GM18909 (cell line): ENCODE measurements at regions not wholly inside any gene's neighbourhood (a gene's known extent, or its start where the extent isn't known, plus 50 kb on each side); places are given as distances from the start of the nearest gene placed in this dataset.
A peak's percentile ranks its signal among the peaks of the same experiment; 100 is the strongest.

Experiments used
- ATAC-seq: cut with Tn5 transposase; IDR thresholded peaks from one replicate; pipeline ENCODE4 v1.9.1; 2021; ENCODE audit warnings: mild to moderate bottlenecking; ENCODE audit not compliant: unreplicated experiment, poor library complexity

DNA sequence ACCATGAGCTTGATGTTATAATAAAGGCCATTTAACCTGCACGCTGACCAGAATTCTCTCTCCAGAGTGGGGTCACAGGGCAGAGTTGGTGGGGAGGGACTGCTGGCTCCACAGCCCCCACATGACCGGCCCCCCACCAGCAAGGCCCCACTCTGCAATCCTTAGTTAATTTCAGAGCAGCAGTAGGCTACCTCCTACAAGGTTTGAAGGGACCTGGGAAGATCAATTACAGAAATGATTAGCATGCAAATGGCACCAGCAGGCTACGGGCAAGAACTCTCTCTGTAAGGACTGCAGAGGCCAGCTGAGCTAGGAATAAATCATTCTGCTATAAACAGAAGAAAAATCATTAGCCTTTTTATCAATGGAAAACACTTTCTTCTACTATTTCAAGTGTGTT lies 135.3 kb downstream of the C1D start:
- no peak for ATAC-seq

DNA sequence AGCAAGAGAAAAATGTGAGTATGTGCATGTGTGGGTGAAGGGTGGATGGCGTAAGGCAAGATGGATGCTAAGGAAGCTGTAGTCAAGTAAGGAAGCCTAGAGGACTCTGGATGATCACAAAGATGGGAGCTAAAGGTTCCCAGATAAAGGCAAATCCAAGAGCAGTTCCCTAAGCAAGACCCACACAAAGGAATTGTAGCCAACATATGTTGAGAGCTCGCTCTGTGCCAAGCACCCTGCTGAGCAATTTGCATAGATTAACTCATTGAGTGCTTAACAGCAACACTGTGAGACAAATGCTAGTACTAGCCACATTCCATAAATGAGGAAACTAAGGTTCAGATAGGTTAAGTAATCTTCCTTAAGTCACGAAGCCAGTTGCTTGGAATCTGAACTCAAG lies 132.6 kb downstream of the C1D start:
- ATAC-seq: no peak

DNA sequence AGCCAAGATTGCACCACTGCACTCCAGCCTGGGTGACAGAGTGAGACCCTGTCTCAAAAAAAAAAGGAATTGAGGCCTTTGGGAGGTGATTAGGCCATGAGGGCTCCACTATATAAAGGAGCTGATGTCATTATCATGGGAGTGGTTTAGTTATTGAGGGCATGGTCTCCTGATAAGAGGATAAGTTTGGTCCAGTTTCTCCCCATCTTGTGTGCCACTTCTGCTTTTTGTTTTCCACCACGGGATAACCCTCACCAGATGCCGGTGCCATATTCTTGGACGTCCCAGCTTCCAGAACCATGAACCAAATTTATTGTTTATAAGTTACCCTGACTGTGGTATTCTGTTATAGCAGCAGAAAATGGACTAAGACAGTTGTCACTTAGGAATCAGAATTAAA lies 125.8 kb downstream of the C1D start:
- no peak for ATAC-seq

DNA sequence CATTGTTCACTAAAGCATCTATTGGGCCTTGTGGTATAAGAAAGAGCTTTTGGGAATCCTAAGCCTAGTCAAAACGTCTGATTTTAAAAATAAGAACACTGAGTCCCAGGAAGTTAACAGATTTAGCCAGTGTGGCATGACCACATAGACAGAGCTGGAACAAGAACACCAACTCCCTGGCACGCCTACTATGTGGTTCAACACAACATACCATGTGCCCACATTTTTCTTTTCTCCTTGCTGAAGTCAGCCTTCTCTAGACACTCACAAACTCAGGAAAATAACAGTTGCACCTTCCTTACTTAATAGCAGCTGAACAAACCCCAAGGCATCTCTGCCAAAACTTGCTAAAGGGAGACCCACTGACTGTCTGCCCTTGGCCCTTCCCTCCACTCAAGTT lies 124.8 kb downstream of the C1D start:
- no peak for ATAC-seq

DNA sequence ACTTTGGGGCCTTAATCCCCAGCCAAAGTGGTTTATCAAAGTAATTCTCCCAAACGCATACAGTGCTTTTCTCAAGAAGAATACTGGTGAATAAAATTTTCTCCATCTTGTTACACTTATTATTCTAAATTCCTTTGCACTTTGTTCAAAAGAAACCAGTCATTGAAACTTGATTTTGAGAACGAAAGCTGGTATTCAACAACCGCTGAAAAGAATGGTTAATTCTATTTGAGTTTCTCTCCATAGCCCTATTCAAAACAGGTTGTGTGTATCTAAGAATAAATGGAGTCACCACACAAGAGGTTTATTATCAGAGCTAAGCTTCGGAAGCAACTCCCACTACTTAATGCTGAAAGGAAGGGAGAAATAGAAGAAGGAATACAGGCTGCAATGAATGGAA lies 117.7 kb downstream of the C1D start:
- ATAC-seq: no peak

DNA sequence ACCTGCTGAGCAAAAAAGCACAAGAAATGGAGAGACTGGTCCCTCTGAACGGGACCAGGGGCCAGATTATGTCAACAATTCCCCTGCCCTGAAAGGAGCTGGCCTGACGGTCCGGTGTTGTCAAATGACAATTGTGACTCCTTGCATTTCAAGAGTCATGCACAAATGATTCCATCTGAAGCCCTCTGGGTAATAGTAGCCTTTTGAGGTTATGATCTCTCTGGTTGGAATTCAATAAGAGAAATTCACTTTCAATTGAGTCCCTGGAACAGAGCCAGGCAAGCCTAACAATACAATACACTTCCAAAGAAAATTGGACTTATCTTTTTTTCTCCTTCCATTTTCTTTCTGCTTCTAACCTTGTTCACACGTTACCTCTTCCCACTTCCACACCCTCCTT lies 116.9 kb downstream of the C1D start:
- no peak for ATAC-seq

DNA sequence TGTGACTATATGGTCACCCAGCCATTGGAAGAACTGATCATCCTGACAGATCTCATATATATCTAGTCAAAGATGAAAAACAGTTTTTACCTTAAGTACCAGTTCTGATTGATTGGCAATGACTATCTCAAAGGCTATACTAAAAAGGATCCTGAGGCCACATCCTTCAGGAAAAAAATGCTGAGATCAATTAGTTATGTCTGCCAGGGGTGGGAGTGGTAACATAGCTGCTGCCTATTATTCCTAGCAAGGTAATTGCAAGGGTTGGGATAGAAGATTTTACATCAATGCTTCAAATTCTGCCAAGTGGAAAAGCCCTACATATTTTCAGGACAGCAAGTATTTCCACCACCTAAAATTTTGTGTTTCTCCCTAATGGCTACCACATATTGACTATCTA lies 114.7 kb downstream of the C1D start:
- ATAC-seq: no peak

DNA sequence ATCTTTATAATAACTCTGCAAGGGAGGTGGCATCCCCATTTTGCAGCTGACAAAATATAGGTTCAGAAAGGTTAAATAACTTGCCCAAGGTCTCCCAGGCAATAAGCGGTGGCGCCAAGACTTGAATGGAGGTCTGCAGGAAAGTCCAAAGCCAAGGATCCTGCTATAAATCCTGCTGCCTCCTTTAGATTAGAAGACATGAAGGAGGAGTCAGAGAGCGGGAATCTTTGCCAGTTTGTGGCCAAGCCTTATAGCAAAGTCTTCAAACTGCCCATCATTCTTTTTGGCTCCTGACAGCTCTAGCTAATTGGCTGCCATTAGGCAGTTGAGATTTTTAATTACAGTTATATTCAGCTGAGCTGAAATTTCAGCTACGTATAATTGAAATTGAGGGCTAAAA lies 114.3 kb downstream of the C1D start:
- no peak for ATAC-seq

DNA sequence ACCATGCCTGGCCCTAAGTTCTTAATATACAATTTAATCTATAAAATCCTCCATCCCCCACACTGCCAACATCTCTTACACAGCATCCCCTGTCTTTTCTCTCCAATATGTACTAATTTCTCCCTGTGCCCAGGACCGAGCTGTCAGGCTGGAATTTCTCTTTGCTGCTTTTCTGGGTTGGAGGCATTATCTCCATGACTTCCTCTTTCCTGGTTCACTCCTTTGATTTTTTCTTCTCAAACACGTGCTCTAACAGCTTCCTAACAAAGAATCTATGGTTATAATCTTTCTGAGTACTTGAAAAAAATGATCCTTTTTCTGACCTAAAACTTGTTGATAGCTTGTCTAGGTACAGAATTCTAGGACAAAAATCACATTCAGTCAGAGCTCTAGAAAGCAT lies 112.8 kb downstream of the C1D start:
- ATAC-seq: no peak

DNA sequence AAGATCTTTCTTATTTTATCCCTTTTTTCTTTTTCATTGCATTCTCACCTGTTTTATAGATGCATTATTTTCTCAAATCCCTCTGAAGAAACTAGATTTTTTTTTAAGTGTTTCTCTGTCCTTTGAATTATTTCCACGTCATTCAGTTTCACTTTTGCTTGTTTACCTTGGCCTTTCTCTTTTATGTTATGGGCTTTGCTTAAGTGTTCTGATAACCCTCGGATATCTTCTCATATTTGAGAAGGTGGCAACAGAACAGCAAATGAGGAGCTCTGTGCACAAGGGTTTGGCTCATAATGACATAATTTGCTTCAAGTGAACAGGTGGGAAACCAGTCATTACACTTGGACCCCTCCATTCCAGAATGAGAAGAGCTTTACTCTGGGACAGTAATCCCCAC lies 111.9 kb downstream of the C1D start:
- ATAC-seq: no peak

DNA sequence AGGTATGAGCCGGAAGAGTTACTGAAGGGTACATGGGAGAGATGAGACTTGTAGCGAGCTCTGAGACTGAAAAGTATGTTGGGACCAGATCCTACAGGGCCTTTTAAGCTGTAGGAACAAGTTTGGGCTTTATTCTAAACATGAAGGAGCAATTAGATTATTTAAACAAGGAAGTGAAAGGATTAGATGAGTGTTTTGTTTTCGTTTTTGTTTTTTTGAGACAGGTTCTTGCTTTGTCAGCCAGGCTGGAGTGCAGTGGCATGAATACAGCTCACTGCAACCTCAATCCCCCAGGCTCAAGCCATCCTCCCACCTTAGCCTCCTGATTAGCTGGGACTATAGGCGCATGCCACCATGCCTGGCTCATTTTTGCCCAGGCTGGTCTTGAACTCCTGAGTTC lies 110.7 kb downstream of the C1D start:
- ATAC-seq: peak; percentile 58

DNA sequence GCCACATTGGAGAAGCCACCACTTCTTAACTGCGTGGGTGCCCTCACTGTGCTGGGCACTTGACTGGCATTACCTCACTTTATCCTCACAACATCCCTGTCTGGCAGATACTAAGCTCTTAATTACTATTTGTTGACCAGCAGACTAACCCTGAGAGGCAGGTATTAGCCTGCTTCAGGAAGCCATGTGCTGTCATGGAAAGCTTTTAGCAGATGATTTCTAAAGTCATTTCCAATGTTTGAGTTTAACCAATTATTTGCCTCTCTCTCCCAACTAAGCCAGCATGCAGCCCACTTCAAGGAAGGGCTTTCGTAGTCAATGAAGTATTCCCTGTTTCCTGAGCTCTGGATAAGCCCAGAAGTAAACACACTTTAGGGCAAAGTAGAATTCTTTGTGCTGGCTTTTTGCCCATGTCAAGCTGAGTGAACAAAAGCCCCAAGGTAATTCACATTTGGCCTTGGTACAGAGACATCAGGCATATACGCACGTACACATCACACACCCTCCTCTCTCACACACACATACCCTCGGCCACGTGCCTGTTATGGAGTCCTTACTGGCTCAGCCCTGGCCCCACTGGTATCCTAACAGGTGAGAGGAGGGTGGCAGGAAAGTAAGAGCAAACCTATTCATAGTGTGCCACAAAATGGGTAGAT lies 108.6 kb downstream of the C1D start:
- ATAC-seq: no peak

DNA sequence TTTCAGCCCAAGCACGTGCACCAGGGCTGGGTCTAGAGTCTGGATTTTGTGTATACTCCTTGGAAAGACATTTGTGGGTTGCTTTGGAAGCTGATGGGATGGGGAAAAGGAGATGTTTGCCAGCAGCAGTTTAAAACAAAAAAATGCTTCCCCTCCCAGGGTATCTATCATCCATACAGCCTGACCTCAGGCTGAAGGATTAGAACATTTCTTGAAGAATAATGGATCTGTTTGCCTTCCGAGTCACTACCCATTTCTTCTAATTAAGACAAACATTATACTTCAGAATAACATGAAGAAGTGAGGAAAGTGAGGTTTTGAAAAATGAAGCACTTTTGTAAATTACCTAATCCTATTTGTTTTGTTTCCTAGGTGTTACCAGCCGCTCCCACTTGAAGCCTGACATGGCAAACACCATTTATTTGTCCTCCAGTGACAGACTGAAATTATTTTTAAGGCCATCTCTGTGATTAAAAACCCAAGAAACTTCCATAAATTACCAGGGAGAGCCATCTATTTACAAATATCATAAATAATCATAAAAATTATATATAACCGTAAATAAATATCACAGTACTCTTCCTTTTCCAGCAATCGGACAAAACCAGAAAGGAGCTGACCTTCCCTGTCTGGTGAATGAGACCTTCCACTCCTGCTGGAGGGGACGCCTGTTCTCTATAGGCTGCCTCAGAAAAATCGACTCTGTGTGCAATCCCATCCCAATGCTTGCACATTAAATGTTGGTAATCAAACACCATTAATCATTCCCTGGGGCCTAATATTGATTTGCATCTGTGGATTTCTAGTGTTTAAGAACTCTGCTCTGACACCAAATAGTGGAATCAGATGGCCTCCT lies 106.8 kb downstream of the C1D start:
- no peak for ATAC-seq

DNA sequence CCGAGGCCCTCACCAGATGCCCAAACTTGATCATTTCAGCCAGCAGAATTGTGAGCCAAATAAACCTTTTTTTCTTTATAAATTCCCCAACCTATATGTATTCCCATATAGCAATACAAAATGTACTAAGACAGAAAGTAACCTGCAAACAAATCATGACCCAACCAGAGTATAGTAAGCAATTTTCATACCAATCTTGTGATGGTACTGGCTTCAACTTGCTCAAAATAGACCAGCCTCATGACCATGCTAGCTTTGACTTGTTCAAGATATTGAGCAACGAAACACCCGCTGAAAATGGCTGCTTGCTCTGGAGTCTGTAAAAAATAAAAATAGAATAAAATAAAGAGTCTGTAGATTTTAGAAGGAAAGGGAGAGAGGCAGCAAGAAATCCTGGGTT lies 97.6 kb downstream of the C1D start:
- no peak for ATAC-seq

DNA sequence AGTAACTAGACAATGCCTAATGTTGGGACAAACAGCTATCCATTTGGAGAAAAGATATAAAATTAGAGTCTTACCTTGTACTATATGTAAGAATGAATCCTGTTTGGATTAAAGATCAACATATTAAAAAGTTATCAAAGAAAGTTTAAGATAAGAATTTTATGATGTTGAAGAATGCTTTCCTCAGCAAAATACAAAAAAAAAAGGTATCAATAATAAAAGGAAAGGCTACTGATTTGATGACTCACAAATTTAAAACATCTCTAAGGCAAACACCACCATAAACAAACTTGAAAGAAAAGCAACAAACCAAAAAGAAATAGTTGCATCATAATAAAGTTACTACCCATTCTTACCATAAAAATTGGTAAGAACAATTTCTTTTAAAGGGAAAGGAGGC lies 92.7 kb downstream of the C1D start:
- no peak for ATAC-seq

DNA sequence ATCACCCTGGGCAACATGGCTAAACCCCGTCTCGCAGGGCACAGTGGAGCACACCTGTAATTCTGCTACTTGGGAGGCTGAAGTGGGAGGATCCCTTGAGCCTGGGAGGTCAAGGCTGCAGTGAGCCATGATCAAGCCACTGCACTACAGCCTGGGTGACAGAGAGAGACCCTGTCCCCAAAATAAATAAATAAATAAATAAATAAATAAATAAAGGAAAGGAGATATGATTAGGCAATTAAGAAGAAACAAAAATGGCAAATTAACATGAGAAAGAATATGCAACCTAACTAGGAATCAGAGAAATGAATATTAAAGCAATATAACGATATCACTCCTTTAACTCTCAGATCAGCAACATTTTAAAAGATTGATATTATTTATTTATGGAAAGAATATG lies 92.3 kb downstream of the C1D start:
- ATAC-seq: no peak

DNA sequence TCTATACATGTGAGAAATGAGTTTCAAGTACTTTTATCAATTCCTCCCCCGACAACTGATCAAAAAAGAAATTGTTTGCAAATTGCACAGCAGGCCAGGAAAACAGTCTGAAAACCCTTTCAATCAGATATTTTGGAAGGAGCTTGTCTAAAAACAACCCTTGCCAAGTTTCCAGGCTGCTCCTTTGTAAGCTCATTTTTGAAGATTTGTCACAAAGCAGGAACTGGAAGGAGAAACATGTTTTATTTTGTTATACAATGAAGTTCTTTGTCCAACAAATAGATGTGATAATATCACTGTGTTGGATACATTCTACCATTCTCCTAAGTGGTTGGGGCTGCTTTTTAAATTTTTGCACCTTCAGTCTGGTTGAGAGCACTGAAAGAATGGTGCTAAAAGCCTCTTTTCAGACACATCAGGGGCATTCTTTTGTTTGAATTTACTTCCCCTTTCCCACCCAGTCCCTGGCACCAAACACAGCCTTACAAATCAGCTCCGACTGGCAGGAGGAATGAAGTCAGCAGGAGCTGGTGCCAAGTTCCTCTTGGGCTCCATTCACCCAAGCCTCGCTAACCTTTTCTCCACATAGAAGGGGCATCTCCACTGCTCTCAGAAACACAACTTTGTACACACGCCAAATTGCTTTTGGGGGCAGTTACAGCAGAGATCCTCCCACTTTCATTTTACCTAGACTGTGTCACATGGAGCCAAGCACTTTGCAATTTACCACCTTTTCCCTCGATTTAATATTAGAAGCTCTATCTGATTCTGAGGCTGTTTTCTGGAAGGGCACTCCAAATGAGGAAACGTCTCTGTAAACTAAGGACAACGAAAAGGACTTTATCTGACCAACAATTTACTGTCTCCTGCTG lies 88.0 kb downstream of the C1D start:
- ATAC-seq: no peak

DNA sequence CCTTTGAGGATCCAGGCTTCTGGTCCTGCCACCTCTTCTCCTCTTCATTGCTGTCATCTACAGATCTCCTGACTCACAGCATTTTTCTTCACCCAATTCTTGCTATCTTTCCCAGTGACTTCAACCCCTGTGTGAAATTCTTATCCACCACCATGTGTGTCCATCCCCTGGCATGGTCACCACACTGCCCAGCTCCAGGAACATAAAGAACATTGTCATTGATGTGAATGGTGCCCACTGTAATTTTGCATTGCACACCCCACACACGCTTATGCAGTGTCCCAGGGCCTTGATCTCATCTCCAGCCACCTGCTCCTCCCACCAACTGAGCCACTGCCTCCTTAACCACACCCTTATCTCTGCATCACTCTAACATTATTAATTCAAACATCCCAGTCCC lies 85.3 kb downstream of the C1D start:
- no peak for ATAC-seq

DNA sequence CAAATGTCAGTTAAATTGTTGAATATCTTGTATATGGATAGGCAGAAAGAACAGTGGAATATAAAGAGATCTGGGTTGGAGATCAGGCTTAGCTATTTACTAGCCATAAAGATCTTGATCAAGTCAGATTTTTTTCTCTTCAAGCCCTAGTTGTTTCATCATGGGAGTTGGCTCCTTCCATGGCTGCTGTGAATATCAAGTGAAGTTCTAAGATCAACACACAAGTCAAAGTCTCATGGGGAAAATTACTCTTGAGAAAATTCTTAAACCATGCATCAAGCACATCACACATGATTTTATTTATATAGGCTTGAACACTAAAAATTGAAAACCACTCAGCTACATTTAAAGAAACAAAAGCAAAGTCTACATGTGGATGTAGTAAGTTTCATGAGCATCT lies 79.8 kb downstream of the C1D start:
- ATAC-seq: no peak

DNA sequence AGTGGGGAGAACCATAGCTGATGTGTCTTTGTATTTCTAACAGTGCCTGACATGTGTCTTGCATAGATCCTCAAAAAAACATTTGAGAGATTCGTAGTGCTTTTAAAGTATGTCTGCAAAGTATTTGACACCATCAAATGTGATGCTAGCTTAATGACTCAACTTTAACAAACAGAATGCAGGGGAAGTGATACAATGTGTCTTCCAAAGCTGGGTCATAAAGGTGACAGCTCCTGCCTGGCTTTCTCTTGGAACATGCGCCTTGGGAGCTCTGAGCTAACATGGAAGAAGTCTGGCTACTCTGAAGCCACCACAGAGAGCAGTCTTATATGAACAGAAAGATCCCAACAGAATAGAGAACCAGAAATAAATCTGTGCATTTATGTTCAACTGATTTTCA lies 78.2 kb downstream of the C1D start:
- no peak for ATAC-seq

DNA sequence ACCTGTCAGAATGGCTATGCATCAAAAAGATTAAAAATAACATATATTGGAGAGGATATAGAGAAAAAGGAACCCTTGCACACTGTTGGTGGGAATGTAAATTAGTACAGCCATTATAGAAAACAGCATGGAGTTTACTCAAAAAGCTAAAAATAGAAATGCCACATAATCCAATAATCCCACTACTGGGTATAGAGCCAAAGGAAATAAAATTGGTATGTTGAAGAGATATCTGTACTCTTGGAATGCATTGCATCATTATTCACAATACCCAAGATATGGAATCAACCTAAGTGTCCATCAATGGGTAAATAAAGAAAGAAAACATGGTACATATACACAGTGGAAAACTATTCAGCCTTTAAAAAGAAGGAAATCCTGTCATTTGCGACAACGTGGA lies 77.2 kb downstream of the C1D start:
- ATAC-seq: no peak
